Activated CD4-positive, alpha-beta memory T cell treated with anti-CD3 and anti-CD28 coated beads for 36 hours (primary cell): ENCODE measurements at regions not wholly inside any gene's neighbourhood (a gene's known extent, or its start where the extent isn't known, plus 50 kb on each side); places are given as distances from the start of the nearest gene placed in this dataset.
"Not testable (repeated sequence)": the region's sequence is repeated elsewhere in the genome, so short reads cannot be mapped to it uniquely, and the experiment has no call there.

Experiments used
- CTCF ChIA-PET: fragments of 350-600 bp; sonication (Branson Sonifier 250); formaldehyde crosslinking; loops from one replicate; lab custom pipeline; 2021; ENCODE audit warnings: antibody characterized with exemption, inconsistent platforms; lab: Charles Lee
- POLR2A ChIA-PET: fragments of 350-600 bp; sonication (Branson Sonifier 250); formaldehyde crosslinking; loops from one replicate; lab custom pipeline; 2021; ENCODE audit warnings: antibody characterized with exemption; lab: Charles Lee
- DNase-seq: peaks from one replicate; pipeline ENCODE4 v3.0.0-alpha.2; 2020
- H3K27ac Mint-ChIP-seq: one replicate; pipeline ENCODE4 v1.8.0; 2021; ENCODE audit warnings: mixed read lengths
- H3K27me3 Mint-ChIP-seq: one replicate; pipeline ENCODE4 v1.8.0; 2021; ENCODE audit warnings: mixed read lengths
- H3K36me3 Mint-ChIP-seq: one replicate; pipeline ENCODE4 v1.8.0; 2021; ENCODE audit warnings: mixed read lengths
- H3K4me1 Mint-ChIP-seq: one replicate; pipeline ENCODE4 v1.8.0; 2021; ENCODE audit warnings: low read depth, mixed read lengths
- H3K4me3 Mint-ChIP-seq: one replicate; pipeline ENCODE4 v1.8.0; 2021; ENCODE audit warnings: mild to moderate bottlenecking, mixed read lengths
- H3K9me3 Mint-ChIP-seq: one replicate; pipeline ENCODE4 v1.8.0; 2021; ENCODE audit warnings: mixed read lengths
- intact Hi-C: fragments of 100-400 bp; cut with micrococcal nuclease; formaldehyde crosslinking; loops from one replicate; pipeline ENCODE4 v1.15.1; 2023

DNA sequence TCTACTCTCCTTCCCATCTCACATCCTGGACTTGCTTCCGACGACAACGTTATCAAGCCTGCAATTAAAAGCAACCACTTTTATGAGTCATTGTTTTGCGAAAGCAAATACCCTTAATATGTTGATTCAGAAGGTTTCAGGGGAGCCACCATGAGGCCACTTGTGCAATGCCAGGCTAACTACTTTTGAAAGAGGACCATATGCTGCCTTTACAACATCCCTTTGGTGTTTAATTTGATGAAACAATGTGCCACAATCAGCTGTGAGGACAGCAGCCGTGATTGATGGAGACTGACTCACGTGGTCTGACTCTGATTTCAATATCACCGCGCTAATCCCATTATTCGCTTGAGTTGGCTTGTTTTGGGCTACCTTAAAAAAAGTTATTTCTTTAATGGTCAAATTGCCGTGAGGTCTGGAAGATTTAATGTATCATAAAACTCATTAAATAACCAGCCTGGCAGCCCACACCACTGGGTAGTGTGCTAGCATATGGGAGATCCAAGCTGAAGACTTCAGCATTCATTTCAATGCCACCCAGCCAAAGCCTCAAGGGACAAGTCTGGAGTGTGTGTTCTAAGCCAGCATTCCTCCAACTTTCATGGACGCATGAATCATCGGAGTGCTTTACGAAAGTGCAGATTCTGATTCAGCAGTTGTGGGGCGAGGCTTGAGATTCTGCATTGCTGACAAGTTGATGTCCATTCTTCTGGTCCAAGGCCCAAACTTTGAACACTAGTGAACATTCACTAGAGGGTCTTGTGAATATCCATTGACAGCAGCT lies 73.3 kb upstream of the PAXBP1 start:
- H3K27me3 Mint-ChIP-seq, result peaks cover 5% of the 10 kb centered on the region
- H3K9me3 Mint-ChIP-seq, result no peaks in the 10 kb centered on the region
- no peaks in the 10 kb centered on the region for H3K4me1 Mint-ChIP-seq
- intact Hi-C loops, result no loop called here
- no peak overlapping the region for H3K4me3 Mint-ChIP-seq
- H3K36me3 Mint-ChIP-seq, result no peaks in the 10 kb centered on the region
- POLR2A ChIA-PET, result no interaction called here
- CTCF ChIA-PET, result interaction anchor here (1.0 kb wide), 1 partner anchor 73 kb away, joined by 3 read pairs; the partner anchor contains the start of gene PAXBP1
- DNase-seq, result no peak
- no peak overlapping the region for H3K27ac Mint-ChIP-seq

DNA sequence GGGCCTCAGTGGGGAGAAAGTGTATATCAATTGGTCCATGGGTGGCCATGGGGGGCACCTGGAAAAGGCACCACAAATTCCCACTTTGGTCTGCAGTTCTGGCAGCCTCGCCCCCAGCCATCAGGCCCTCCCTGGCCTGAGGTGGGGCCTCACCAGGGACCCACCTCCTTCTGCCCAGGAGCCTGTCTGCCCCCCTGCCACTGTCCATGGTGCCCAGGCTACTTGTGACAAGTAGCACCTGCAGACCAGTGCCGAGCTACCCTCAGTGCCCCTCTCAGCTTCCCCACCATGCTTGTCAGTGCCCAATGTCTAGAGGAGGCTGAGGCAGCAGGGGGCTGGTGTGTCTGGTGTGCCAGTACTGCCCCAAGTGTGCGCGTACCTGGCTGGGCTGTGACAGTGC lies 87.1 kb upstream of the PAXBP1 start:
- Mint-ChIP-seq H3K9me3 (peaks cover 25% of the 10 kb centered on the region), H3K4me1 (no peaks in the 10 kb centered on the region)
- CTCF ChIA-PET, result no interaction called here

DNA sequence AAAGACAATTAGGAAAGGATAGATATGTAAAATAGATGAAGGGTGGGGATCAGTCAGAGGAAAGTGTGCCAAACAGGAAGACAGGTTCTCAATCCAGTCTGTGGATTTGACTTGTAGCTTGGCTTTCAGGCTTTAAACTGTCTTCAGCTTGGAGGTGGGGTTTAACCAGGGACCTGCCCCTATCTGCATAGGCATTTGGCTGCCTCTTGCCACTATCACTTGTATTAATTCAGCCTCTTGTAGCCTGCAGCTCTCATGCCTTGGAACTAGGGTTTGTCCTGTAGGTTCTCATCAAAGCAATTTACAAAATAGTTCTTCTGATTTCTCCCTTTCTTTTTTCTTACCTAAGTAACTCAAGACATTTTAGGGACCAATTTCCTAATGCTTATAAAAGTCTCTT lies 88.8 kb upstream of the PAXBP1 start:
- DNase-seq, result no peak
- Mint-ChIP-seq H3K27me3 (peaks cover 14% of the 10 kb centered on the region), H3K27ac (no peak overlapping the region), H3K9me3 (peaks cover 20% of the 10 kb centered on the region), H3K4me1 (no peaks in the 10 kb centered on the region), H3K4me3 (no peak overlapping the region), H3K36me3 (peaks cover 4% of the 10 kb centered on the region)
- intact Hi-C loops, result no loop called here
- ChIA-PET CTCF (no interaction called here), POLR2A (no interaction called here)

More for the DNA sequence above, 87.1 kb upstream of the PAXBP1 start:
- no peak overlapping the region for H3K27ac Mint-ChIP-seq
- DNase-seq, result no peak
- POLR2A ChIA-PET, result no interaction called here
- peaks cover 12% of the 10 kb centered on the region for H3K27me3 Mint-ChIP-seq
- H3K36me3 Mint-ChIP-seq, result peaks cover 4% of the 10 kb centered on the region
- intact Hi-C loops, result no loop called here
- no peak overlapping the region for H3K4me3 Mint-ChIP-seq

DNA sequence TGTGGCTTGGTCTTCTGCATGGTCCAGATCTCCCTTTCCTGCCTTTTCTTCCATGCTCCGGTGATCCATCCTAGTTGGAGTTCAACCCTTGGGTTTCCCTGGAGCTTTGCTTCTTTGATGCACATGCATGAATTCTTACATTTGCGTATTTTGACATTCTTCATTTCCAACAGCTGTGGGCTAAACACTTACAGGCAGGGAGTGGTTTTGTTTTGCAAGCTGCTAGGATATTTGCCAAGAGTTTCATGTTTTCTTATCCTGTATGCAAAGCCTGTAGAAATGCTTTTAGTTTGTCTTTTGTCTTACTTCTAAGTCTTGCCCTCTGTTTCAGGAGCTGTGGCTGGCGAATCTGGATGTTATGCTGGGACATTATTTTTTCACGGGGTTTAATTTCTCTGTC lies 90.3 kb upstream of the PAXBP1 start:
- peaks cover 2% of the 10 kb centered on the region for H3K36me3 Mint-ChIP-seq
- no peak overlapping the region for H3K4me3 Mint-ChIP-seq

DNA sequence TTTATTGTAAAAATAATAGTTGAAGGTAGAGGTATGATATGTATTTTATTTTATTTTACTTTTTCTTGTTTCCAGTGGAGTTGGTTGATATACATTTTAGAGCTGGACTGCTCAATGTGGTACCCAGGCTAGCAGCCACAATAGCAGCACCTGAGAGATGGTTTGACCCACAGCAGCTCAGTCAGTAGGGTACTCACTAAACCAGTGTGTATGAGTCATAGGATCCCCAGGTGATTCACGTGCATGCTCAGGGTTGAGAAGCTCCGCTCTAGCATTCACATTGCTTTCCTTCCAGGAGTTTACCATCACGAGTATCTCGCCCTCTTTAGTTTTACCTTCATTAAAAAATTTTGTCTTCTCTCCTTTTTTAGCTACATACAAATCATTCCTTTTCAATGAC lies 96.0 kb upstream of the PAXBP1 start:
- POLR2A ChIA-PET, result no interaction called here
- H3K9me3 Mint-ChIP-seq, result no peaks in the 10 kb centered on the region

More for the DNA sequence above, 90.3 kb upstream of the PAXBP1 start:
- no peak overlapping the region for H3K27ac Mint-ChIP-seq
- H3K27me3 Mint-ChIP-seq, result peaks cover 13% of the 10 kb centered on the region
- H3K9me3 Mint-ChIP-seq, result peaks cover 16% of the 10 kb centered on the region
- CTCF ChIA-PET, result interaction anchor here (1.7 kb wide), 1 partner anchor 79 kb away, joined by 6 read pairs; no protein-coding TSS in a partner anchor
- intact Hi-C loops, result no loop called here
- DNase-seq, result no peak
- H3K4me1 Mint-ChIP-seq, result no peaks in the 10 kb centered on the region
- POLR2A ChIA-PET, result no interaction called here

DNA sequence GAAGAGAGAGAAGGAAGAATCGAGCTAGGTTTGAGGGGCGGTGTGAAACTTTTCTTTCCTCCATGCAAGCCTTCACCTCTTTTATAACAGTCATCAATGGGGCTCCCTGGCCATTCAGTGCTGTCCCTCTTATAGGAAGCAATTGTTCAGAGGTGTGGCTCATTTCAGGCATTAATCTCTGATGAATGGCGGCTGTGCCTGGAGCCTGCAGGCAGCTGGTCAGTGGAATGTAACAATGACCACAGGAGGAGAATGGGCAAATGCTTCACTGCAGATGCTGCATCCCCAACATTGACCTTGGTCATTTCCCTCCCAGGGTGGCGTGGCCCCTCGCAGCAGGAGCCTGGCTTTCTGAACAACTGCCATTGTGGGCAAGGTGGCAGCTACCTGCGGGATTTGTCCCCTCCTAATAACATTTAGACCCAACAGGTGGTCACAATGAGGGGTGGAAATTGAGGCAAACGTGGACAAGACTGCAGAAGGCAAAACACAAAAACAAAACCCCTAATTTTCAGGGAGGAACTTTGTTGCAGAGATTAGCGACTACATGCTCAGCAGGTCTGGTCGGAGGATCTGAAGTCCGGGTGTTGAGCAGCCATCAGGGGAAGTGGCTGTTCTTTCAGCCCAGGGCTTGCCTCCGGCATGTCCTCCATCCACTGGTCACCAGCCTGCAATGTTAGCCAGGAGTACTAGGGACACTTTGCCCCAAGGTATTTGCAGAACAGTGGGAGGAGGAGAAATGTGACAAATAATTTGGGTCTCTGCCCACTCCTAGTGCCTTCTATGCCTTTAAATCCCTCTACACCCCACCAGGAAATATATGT lies 97.3 kb upstream of the PAXBP1 start:
- intact Hi-C loops, result no loop called here
- Mint-ChIP-seq H3K27ac (no peak overlapping the region), H3K27me3 (peaks cover 12% of the 10 kb centered on the region), H3K9me3 (no peaks in the 10 kb centered on the region), H3K4me1 (no peaks in the 10 kb centered on the region), H3K4me3 (no peak overlapping the region), H3K36me3 (no peaks in the 10 kb centered on the region)
- DNase-seq, result no peak
- ChIA-PET CTCF (interaction anchor here (1.2 kb wide), 1 partner anchor 71 kb away, joined by 3 read pairs; no protein-coding TSS in a partner anchor), POLR2A (no interaction called here)

More for the DNA sequence above, 96.0 kb upstream of the PAXBP1 start:
- DNase-seq, result no peak
- Mint-ChIP-seq H3K27ac (no peak overlapping the region), H3K36me3 (no peaks in the 10 kb centered on the region), H3K4me1 (no peaks in the 10 kb centered on the region), H3K27me3 (peaks cover 14% of the 10 kb centered on the region), H3K4me3 (no peak overlapping the region)
- intact Hi-C loops, result no loop called here
- CTCF ChIA-PET, result interaction anchor here (1.2 kb wide), 1 partner anchor 72 kb away, joined by 3 read pairs; no protein-coding TSS in a partner anchor

DNA sequence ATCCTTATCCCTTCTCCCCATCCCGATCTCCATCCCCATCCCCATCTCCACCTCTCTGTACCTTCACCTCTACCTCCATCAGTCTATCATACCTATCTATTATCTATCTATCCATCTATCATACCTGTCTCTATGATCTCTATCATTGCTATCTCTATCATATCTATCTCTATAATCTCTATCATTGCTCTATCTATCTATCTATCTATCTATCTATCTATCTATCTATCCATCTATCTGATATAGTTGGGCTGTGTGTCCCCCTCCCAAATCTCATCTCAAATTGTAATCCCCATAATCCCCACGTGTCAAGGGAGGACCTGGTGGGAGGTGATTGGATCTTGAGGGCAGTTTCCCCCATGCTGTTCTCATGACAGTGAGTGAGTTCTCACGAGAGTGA lies 97.9 kb upstream of the PAXBP1 start:
- intact Hi-C loops, result no loop called here
- H3K4me1 Mint-ChIP-seq, result no peaks in the 10 kb centered on the region
- no peaks in the 10 kb centered on the region for H3K36me3 Mint-ChIP-seq
- DNase-seq, result no peak
- H3K27ac Mint-ChIP-seq, result no peak overlapping the region
- no peaks in the 10 kb centered on the region for H3K9me3 Mint-ChIP-seq
- ChIA-PET POLR2A (no interaction called here), CTCF (no interaction called here)
- no peak overlapping the region for H3K4me3 Mint-ChIP-seq
- peaks cover 14% of the 10 kb centered on the region for H3K27me3 Mint-ChIP-seq

DNA sequence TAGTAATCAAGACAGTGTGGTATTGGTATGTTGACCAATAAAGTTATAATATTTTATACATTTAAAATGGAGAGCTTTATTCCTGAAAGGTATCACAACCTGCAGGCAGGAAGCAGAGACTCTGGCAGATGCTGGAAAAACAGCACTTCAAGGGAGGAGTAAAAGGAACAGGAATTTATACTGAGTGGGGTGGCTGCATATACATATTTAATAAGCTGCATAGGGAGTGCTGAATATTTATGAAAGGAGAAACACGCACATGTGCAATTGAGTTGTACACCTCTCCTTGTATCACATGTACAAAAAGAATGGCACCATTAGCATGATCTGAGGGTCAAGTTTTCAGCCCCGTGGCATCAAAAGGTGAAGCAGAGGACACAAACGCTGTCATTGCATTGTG lies 104.9 kb upstream of the PAXBP1 start:
- Mint-ChIP-seq H3K27ac (no peak overlapping the region), H3K4me1 (no peaks in the 10 kb centered on the region), H3K27me3 (peaks cover 2% of the 10 kb centered on the region), H3K4me3 (no peak overlapping the region), H3K36me3 (no peaks in the 10 kb centered on the region), H3K9me3 (no peaks in the 10 kb centered on the region)
- CTCF ChIA-PET, result interaction anchor here (0.9 kb wide), 1 partner anchor 10 kb away, joined by 3 read pairs; no protein-coding TSS in a partner anchor
- intact Hi-C loops, result no loop called here
- POLR2A ChIA-PET, result no interaction called here
- no peak for DNase-seq

DNA sequence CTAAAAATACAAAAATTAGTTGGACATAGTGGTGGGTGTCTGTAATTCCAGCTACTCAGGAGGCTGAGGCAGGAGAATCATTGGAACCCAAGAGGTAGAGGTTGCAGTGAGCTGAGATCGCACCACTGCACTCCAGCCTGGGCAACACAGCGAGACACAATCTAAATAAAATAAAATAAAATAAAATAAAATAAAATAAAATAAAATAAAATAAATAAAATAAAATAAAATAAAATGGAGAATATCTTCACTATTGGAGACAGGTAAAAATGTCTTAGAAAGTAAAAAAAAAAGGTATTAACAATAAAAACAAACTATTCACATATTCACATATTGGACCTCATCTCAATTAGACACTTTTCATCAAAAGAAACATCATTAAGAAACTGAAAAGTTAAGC lies 106.3 kb upstream of the PAXBP1 start:
- CTCF ChIA-PET, result interaction anchor here (0.8 kb wide), 1 partner anchor 63 kb away, joined by 3 read pairs; no protein-coding TSS in a partner anchor
- H3K27ac Mint-ChIP-seq, DNase-seq, H3K4me3 Mint-ChIP-seq, H3K4me1 Mint-ChIP-seq, intact Hi-C loops, POLR2A ChIA-PET, H3K36me3 Mint-ChIP-seq, H3K9me3 Mint-ChIP-seq, H3K27me3 Mint-ChIP-seq: not testable (repeated sequence)

DNA sequence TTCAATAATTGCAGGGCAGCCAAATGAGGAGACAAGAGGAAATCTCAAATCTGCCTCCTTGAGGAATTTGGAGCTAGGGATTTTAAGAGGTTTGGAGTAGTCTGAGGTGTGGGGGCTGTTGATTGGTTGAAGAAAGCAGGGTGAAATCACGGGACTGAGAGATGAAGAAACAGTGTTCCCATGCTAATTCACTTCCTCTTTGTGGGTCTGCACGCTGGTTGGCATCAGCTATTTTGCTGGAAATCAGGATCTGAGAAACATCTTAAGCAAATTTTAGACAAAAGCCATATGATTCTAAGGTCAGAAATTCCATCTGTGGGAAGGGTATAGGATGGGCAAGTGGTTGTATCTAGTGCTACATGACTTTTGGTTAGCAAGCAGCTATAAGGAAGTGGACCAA lies 107.1 kb upstream of the PAXBP1 start:
- DNase-seq, result no peak
- H3K4me1 Mint-ChIP-seq, result no peaks in the 10 kb centered on the region
- CTCF ChIA-PET, result no interaction called here
- no peak overlapping the region for H3K27ac Mint-ChIP-seq
- intact Hi-C loops, result no loop called here
- peaks cover 2% of the 10 kb centered on the region for H3K27me3 Mint-ChIP-seq
- no peak overlapping the region for H3K4me3 Mint-ChIP-seq
- POLR2A ChIA-PET, result no interaction called here
- H3K36me3 Mint-ChIP-seq, result no peaks in the 10 kb centered on the region
- no peaks in the 10 kb centered on the region for H3K9me3 Mint-ChIP-seq

DNA sequence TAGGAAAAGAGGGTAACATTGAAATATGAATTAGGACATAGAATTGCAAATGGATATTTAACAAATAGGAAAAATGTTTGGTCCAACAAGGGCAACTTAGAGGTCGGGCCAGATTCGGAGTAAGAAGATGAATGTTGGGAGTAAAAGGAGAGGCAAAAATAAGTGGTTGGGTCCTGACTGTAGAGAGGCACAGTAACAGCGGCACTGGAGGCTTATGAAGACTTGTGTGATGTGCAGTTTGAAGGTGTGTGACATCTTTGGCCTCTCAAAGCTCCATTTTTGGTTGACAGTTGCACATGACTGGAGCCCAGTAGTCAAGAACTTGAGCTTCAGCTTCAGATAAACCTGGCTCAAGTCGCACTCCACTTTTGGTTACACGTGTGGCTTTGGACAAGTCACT lies 109.9 kb upstream of the PAXBP1 start:
- CTCF ChIA-PET, result no interaction called here
- DNase-seq, result no peak
- H3K27ac Mint-ChIP-seq, result no peak overlapping the region
- no peaks in the 10 kb centered on the region for H3K27me3 Mint-ChIP-seq
- H3K4me3 Mint-ChIP-seq, result no peak overlapping the region
- no peaks in the 10 kb centered on the region for H3K36me3 Mint-ChIP-seq
- H3K4me1 Mint-ChIP-seq, result peaks cover 8% of the 10 kb centered on the region
- H3K9me3 Mint-ChIP-seq, result no peaks in the 10 kb centered on the region
- POLR2A ChIA-PET, result no interaction called here
- intact Hi-C loops, result no loop called here

DNA sequence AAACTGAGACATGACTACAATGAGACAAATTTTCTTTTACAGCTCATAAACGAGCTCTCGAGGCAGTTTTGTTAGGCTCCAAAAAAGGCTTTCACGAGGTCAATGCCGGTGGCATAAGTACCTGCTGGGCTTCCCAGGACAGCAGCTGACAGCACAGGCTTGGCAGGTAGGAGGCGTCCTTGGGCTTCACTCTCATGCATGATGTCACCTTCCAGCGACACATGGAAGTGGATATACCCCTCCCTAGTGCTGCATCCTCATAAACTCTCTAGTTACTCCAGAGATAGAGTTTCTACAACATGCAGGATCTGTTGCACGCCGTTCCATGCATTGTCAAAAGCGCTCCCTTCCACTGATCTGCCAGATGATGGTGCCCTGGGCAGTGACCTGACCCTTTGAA lies 112.5 kb upstream of the PAXBP1 start:
- no peak for DNase-seq
- no peak overlapping the region for H3K4me3 Mint-ChIP-seq
- no peaks in the 10 kb centered on the region for H3K27me3 Mint-ChIP-seq
- H3K9me3 Mint-ChIP-seq, result no peaks in the 10 kb centered on the region
- intact Hi-C loops, result no loop called here
- H3K4me1 Mint-ChIP-seq, result peaks cover 17% of the 10 kb centered on the region
- CTCF ChIA-PET, result interaction anchor here (1.5 to 2.8 kb wide), 3 partner anchors 37 to 56 kb away, joined by 4 to 12 read pairs (median 6); no protein-coding TSS in a partner anchor
- no peaks in the 10 kb centered on the region for H3K36me3 Mint-ChIP-seq
- POLR2A ChIA-PET, result no interaction called here
- no peak overlapping the region for H3K27ac Mint-ChIP-seq
